Body of pancreas (tissue), 4 donors: ENCODE measurements at regions not wholly inside any gene's neighbourhood (a gene's known extent, or its start where the extent isn't known, plus 50 kb on each side); places are given as distances from the start of the nearest gene placed in this dataset.
"Not testable (repeated sequence)": the region's sequence is repeated elsewhere in the genome, so short reads cannot be mapped to it uniquely, and the experiment has no call there.

Experiments used
- ATAC-seq: fragments of 150-250 bp; one replicate; pipeline ENCODE4 v1.9.1; 2016
- DNase-seq, 4 donors: peaks; one replicate each; pipeline ENCODE4 v3.0.0-alpha.2; 2019
- H3K27ac ChIP-seq, 4 donors: fragments of 200-600 bp; sonication (generic); 1 replicate in 3 of 4; 2 replicates in 1 of 4; pipeline versions ENCODE4 v1.5.1 to v1.6.1; 2016 to 2019; ENCODE audit warnings: mild to moderate bottlenecking in 1 of 4, mixed read lengths in 1 of 4, moderate library complexity in 1 of 4
- H3K27me3 ChIP-seq, 2 donors: fragments of 200-600 bp; sonication (generic); one replicate each; pipeline ENCODE4 v1.6.0; 2016; ENCODE audit warnings: mild to moderate bottlenecking in 1 of 2
- H3K36me3 ChIP-seq, 2 donors: fragments of 200-600 bp; sonication (generic); replicated peaks in 1 of 2; 2 replicates each; pipeline ENCODE4 v1.5.1; 2016; ENCODE audit warnings: low read depth in 2 of 2; ENCODE audit not compliant: insufficient read depth in 1 of 2
- H3K4me1 ChIP-seq: fragments of 200-600 bp; sonication (generic); one replicate; pipeline ENCODE4 v1.6.0; 2016
- H3K4me3 ChIP-seq, 2 donors: fragments of 200-600 bp; sonication (generic); 1 replicate in 1 of 2; 2 replicates in 1 of 2; pipeline ENCODE4 v1.5.1; 2016 to 2019
- H3K9me3 ChIP-seq, 3 donors: fragments of 200-600 bp; sonication (generic); 1 replicate in 2 of 3; 2 replicates in 1 of 3; pipeline ENCODE4 v1.5.1; 2016
- POLR2A ChIP-seq, 3 donors: fragments of 450-650 bp; IDR thresholded peaks; one replicate each; pipeline ENCODE4 v1.6.1; 2016; ENCODE audit warnings: antibody characterized with exemption in 3 of 3, mild to moderate bottlenecking in 2 of 3
- WGBS, 2 donors: methylation state at CpG; one replicate each; pipeline ENCODE4 v1.1.5; 2017; 5-methylcytosine and 5-hydroxymethylcytosine counted together
- intact Hi-C: fragments of 100-400 bp; cut with DNase I; formaldehyde crosslinking; loops from one replicate; pipeline ENCODE4 v1.15.1; 2023
- TF ChIP-seq, protein P1 (sequence below), 7 experiments: fragments of 450-650 bp in 4 of 7; fragments of 200-600 bp in 3 of 7; sonication (generic) in 3 of 7; IDR thresholded peaks; one replicate each; pipeline ENCODE4 v1.5.1; 2016 to 2019; ENCODE audit warnings: antibody characterized with exemption in 7 of 7

DNA sequence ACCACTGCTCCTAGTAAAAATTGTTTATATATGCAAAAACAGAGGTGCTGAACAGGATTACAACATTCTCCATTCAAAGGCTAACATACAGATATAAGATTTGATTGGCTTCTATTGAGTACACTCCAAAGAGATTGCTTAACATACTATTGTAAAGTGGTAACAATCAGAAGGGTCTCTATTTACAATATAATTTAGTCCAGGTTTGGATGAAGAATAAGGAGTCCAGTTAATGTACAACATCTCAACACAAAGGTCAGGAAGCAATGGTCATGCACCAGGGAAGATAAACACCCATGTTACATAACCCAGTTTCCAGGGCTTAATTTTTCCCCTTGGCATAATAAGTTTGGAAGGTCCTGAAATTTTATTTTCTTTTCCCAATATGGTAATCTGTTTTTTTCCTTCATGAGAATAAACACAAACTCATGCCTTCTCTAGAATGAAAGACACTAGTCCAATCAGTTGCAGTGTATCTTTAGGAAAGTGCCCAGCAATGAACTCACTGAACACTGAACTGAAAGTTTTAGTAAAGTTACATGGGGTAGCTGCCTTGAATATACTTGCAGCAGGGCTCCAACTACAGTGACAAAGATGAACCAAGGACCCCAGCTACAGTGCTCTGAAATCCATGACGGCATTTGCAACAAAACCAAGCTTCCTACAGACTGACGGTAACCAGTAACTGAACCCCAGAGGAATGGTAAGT, 255.3 kb upstream of the GJE1 start:
- Histone ChIP-seq H3K27me3 (no peaks in the 10 kb centered on the region), H3K27ac (no peak overlapping the region), H3K4me3 (no peak overlapping the region), H3K36me3 (no peaks in the 10 kb centered on the region), H3K9me3 (no peaks in the 10 kb centered on the region), H3K4me1 (no peaks in the 10 kb centered on the region)
- TF ChIP-seq POLR2A (IDR thresholded peaks at IDR 0.05), result no peak
- TF ChIP-seq, protein P1, sequence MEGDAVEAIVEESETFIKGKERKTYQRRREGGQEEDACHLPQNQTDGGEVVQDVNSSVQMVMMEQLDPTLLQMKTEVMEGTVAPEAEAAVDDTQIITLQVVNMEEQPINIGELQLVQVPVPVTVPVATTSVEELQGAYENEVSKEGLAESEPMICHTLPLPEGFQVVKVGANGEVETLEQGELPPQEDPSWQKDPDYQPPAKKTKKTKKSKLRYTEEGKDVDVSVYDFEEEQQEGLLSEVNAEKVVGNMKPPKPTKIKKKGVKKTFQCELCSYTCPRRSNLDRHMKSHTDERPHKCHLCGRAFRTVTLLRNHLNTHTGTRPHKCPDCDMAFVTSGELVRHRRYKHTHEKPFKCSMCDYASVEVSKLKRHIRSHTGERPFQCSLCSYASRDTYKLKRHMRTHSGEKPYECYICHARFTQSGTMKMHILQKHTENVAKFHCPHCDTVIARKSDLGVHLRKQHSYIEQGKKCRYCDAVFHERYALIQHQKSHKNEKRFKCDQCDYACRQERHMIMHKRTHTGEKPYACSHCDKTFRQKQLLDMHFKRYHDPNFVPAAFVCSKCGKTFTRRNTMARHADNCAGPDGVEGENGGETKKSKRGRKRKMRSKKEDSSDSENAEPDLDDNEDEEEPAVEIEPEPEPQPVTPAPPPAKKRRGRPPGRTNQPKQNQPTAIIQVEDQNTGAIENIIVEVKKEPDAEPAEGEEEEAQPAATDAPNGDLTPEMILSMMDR (IDR thresholded peaks at IDR 0.05), result no peak
- 80 to 89% methylated on average over 2 of the region's 2 CpGs for WGBS, 2 donors
- DNase-seq, result no peak
- intact Hi-C loops, result no loop called here
- ATAC-seq, result no peak

DNA sequence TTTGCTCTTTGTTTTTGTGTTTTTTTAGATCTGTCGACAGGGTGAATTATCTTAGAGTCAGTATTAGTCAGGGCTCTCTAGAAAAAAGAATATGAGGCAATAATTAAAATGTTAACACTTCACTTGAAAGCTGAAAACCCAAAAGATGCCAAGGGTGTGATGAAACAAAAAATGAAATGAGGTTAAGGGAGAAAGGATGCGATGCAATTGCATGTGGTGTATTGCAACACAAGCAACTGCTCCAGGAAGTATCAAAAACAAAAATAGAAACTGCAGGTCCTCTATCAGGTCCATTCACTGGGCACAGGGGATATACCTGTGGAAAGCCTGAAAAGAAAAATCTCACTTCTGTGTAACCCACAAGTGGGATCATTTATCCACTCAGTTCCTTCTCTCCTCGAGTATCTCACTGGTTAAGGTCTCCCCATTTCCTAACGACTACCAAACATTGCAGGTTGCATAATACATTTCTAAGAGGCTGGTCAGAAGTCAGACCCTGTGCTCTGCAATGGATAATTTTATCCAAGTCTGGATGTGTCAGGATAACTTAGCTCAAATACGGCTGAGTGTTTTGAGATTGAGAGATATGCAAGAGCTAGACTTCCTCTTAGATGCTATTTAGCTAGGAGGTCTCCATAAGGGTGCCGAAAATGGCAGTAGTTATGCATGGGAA, 257.7 kb upstream of the GJE1 start:
- Histone ChIP-seq H3K27ac (no peak overlapping the region), H3K4me1 (no peaks in the 10 kb centered on the region), H3K36me3 (no peaks in the 10 kb centered on the region), H3K4me3 (no peak overlapping the region), H3K9me3 (no peaks in the 10 kb centered on the region), H3K27me3 (no peaks in the 10 kb centered on the region)
- intact Hi-C loops, result no loop called here
- no peak for TF ChIP-seq POLR2A (IDR thresholded peaks at IDR 0.05)
- TF ChIP-seq, protein P1 (IDR thresholded peaks at IDR 0.05), result no peak
- DNase-seq (no peak), ATAC-seq (no peak)
- 41 to 56% methylated on average over 6 of the region's 6 CpGs for WGBS, 2 donors

DNA sequence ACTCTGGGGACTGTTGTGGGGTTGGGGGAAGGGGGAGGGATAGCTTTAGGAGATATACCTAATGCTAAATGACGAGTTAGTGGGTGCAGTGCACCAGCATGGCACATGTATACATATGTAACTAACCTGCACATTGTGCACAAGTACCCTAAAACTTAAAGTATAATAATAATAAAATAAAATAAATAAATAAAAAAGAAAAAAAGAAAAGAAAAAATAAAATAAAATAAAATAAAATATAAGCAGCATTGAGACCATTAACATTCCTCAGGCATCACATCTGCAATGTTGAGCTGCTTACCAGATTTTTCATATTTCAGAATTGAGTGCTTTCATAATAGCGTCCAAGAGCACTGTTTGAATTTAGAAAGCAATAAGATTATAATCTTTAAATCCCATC, 263.2 kb upstream of the GJE1 start:
- H3K27ac ChIP-seq, H3K9me3 ChIP-seq, H3K36me3 ChIP-seq, H3K4me3 ChIP-seq, H3K27me3 ChIP-seq, DNase-seq, H3K4me1 ChIP-seq, intact Hi-C loops, ATAC-seq: not testable (repeated sequence)
- WGBS, 2 donors, result 53 to 56% methylated on average over 2 of the region's 2 CpGs

DNA sequence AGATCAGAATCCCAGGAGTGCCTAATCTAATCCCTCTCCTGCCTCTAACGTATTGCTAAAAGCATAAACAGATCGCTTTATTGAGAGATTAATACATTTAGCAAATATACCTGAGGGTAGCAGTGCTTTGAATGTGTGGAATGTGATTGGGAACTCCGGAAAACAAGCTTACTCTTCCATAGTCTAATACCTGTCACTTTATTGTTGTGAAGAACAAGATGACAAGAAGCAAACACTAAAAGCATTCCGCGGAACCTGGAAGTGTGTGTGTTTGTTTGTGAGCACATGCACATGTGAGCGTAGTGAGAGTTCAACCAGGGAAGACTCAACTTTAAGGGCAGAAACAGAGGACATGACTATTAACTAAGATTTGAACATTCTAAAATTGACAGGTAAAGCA, 265.0 kb upstream of the GJE1 start:
- intact Hi-C loops, result no loop called here
- 26 to 50% methylated on average over 6 of the region's 6 CpGs for WGBS, 2 donors
- Histone ChIP-seq H3K36me3 (no peaks in the 10 kb centered on the region), H3K4me3 (no peak overlapping the region), H3K9me3 (no peaks in the 10 kb centered on the region), H3K27me3 (no peaks in the 10 kb centered on the region), H3K27ac (no peak overlapping the region), H3K4me1 (no peaks in the 10 kb centered on the region)
- TF ChIP-seq, protein P1 (IDR thresholded peaks at IDR 0.05), result no peak
- TF ChIP-seq POLR2A (IDR thresholded peaks at IDR 0.05), result no peak
- no peak for DNase-seq
- ATAC-seq, result no peak

DNA sequence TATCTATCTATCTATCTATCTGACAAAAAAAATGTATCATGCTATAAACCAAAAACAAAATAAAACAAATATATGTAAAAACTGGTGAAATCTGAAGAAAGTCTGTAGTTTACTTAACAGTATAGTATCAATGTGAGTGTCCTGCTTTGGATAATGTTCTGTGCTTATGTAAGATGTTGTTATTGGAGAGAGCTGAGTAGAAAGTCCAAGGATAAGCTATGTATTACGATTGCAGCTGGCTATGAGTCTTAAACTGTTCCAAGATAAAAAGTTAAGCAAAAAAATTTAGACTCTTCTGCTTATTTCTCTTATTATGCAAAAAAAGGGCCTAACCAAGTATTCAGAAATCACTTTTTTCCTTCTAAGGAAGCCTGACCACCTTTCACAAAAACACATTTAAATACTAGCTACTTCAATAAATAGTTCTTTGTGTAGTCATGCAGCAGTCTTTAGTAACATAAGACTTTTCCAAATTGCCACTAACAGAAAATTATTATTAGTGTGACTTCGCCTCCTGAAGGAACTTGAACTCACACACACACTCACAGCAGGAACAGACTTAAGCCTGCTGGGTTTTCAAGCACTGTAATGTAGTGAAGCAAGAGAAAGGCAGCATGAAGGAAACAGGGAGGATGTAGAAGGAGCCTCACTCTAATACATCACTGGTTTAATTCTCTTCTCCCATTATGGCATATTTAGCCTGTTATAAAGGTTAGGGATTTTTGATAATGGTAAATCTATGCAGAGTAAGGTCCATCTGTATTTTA, 265.8 kb upstream of the GJE1 start:
- TF ChIP-seq, protein P1 (IDR thresholded peaks at IDR 0.05), result no peak
- no peak for TF ChIP-seq POLR2A (IDR thresholded peaks at IDR 0.05)
- WGBS, 2 donors, result 36 to 48% methylated on average over 2 of the region's 2 CpGs
- H3K36me3 ChIP-seq, result no peaks in the 10 kb centered on the region
- H3K27me3 ChIP-seq, result no peaks in the 10 kb centered on the region
- ATAC-seq (no peak), DNase-seq (no peak)
- H3K4me3 ChIP-seq, result no peak overlapping the region
- H3K9me3 ChIP-seq, result no peaks in the 10 kb centered on the region
- no peak overlapping the region for H3K27ac ChIP-seq
- no peaks in the 10 kb centered on the region for H3K4me1 ChIP-seq
- intact Hi-C loops, result no loop called here
